H9 (cell line): ENCODE measurements at regions not wholly inside any gene's neighbourhood (a gene's known extent, or its start where the extent isn't known, plus 50 kb on each side); places are given as distances from the start of the nearest gene placed in this dataset.

ENCODE experiments used
- DNase-seq: peaks from one replicate; pipeline ENCODE4 v3.0.0-alpha.2; 2017
- H2AFZ ChIP-seq: one replicate; pipeline ENCODE4 v1.6.1; 2013; ENCODE audit warnings: mild to moderate bottlenecking, low read length, control low read depth, moderate library complexity
- H2AK5ac ChIP-seq: 2 replicates; pipeline ENCODE4 v1.6.1; 2013; ENCODE audit warnings: low read length, control low read depth, mixed read lengths; ENCODE audit not compliant: insufficient read length
- H2BK120ac ChIP-seq: one replicate; pipeline ENCODE4 v1.6.1; 2013; ENCODE audit warnings: low read depth, mild to moderate bottlenecking, low read length, control low read depth, inconsistent platforms; ENCODE audit not compliant: poor library complexity, severe bottlenecking
- H2BK12ac ChIP-seq: 2 replicates; pipeline ENCODE4 v1.6.1; 2013; ENCODE audit warnings: low read length, control low read depth, mixed read lengths, low read depth; ENCODE audit not compliant: insufficient read length
- H2BK15ac ChIP-seq: 2 replicates; pipeline ENCODE4 v1.6.1; 2013; ENCODE audit warnings: low read depth, low read length, control low read depth
- H2BK20ac ChIP-seq: one replicate; pipeline ENCODE4 v1.6.1; 2013; ENCODE audit warnings: low read depth, mild to moderate bottlenecking, low read length, control low read depth, inconsistent platforms; ENCODE audit not compliant: poor library complexity, severe bottlenecking
- H2BK5ac ChIP-seq: 2 replicates; pipeline ENCODE4 v1.6.1; 2013; ENCODE audit warnings: low read length, control low read depth, mixed read lengths; ENCODE audit not compliant: insufficient read length
- H3K14ac ChIP-seq: 2 replicates; pipeline ENCODE4 v1.6.1; 2013; ENCODE audit warnings: low read length, control low read depth; ENCODE audit not compliant: insufficient read depth
- H3K18ac ChIP-seq: 2 replicates; pipeline ENCODE4 v1.6.1; 2013; ENCODE audit warnings: low read depth, mild to moderate bottlenecking, mixed read lengths, low read length, control low read depth; ENCODE audit not compliant: insufficient read length
- H3K23ac ChIP-seq: 2 replicates; pipeline ENCODE4 v1.6.1; 2013; ENCODE audit warnings: low read length, control low read depth, mixed read lengths, low read depth; ENCODE audit not compliant: insufficient read length
- H3K23me2 ChIP-seq: 2 replicates; pipeline ENCODE4 v1.6.1; 2013; ENCODE audit warnings: low read depth, mild to moderate bottlenecking, mixed read lengths, low read length, control low read depth; ENCODE audit not compliant: insufficient read length, poor library complexity, severe bottlenecking
- H3K27ac ChIP-seq: 2 replicates; pipeline ENCODE4 v1.5.1; 2013; ENCODE audit warnings: low read length, control low read depth, mixed read lengths, low read depth; ENCODE audit not compliant: insufficient read length
- H3K27me3 ChIP-seq: 2 replicates; pipeline ENCODE4 v1.6.1; 2013; ENCODE audit warnings: low read length, control low read depth, inconsistent platforms; ENCODE audit not compliant: insufficient read depth
- H3K4ac ChIP-seq: 2 replicates; pipeline ENCODE4 v1.6.1; 2013; ENCODE audit warnings: low read depth, mild to moderate bottlenecking, control low read depth, inconsistent platforms, low read length, moderate library complexity
- H3K4me1 ChIP-seq: 2 replicates; pipeline ENCODE4 v1.6.1; 2013; ENCODE audit warnings: low read length, control low read depth, inconsistent platforms; ENCODE audit not compliant: insufficient read depth
- H3K4me2 ChIP-seq: 2 replicates; pipeline ENCODE4 v1.6.1; 2013; ENCODE audit warnings: low read length, control low read depth, mixed read lengths; ENCODE audit not compliant: insufficient read length, insufficient read depth
- H3K56ac ChIP-seq: 2 replicates; pipeline ENCODE4 v1.6.1; 2013; ENCODE audit warnings: low read depth, mild to moderate bottlenecking, mixed read lengths, low read length, control low read depth; ENCODE audit not compliant: insufficient read length
- H3K79me1 ChIP-seq: 2 replicates; pipeline ENCODE4 v1.6.1; 2013; ENCODE audit warnings: low read depth, mild to moderate bottlenecking, moderate library complexity, low read length, control low read depth, inconsistent platforms; ENCODE audit not compliant: insufficient read depth, poor library complexity, severe bottlenecking
- H3K79me2 ChIP-seq: 2 replicates; pipeline ENCODE4 v1.6.1; 2013; ENCODE audit warnings: low read length, control low read depth, inconsistent platforms; ENCODE audit not compliant: insufficient read depth
- H3K9ac ChIP-seq: 2 replicates; pipeline ENCODE4 v1.6.1; 2013; ENCODE audit warnings: low read length, control low read depth, mixed read lengths; ENCODE audit not compliant: insufficient read length; ENCODE audit errors: extremely low read depth
- H3K9me3 ChIP-seq: one replicate; pipeline ENCODE4 v1.6.1; 2013; ENCODE audit warnings: low read depth, low read length, inconsistent platforms; ENCODE audit not compliant: control insufficient read depth
- H3T11ph ChIP-seq: one replicate; pipeline ENCODE4 v1.6.1; 2013; ENCODE audit warnings: mild to moderate bottlenecking, low read length, control low read depth, inconsistent platforms
- H4K20me1 ChIP-seq: one replicate; pipeline ENCODE4 v1.6.1; 2013; ENCODE audit not compliant: control insufficient read depth, insufficient read length, insufficient read depth
- H4K5ac ChIP-seq: 2 replicates; pipeline ENCODE4 v1.6.1; 2013; ENCODE audit warnings: low read depth, mild to moderate bottlenecking, mixed read lengths, low read length, control low read depth; ENCODE audit not compliant: insufficient read length
- H4K8ac ChIP-seq: replicated peaks from 2 replicates; pipeline ENCODE4 v1.6.1; 2013; ENCODE audit warnings: low read length, control low read depth, mixed read lengths, low read depth; ENCODE audit not compliant: insufficient read length
- H4K91ac ChIP-seq: 2 replicates; pipeline ENCODE4 v1.6.1; 2013; ENCODE audit warnings: low read depth, mild to moderate bottlenecking, moderate library complexity, mixed read lengths, low read length, control low read depth; ENCODE audit not compliant: insufficient read length
- H3K27ac Mint-ChIP-seq, 3 experiments: 2 replicates in 2 of 3; 3 replicates in 1 of 3; pipeline ENCODE4 v1.8.0; 2020 to 2021; ENCODE audit warnings: mixed read lengths in 3 of 3, mild to moderate bottlenecking in 1 of 3, moderate library complexity in 1 of 3
- H3K27me3 Mint-ChIP-seq: 2 replicates; pipeline ENCODE4 v1.8.0; 2021; ENCODE audit warnings: low read depth, mild to moderate bottlenecking, moderate library complexity, mixed read lengths
- H3K36me3 Mint-ChIP-seq, 3 experiments: 2 replicates in 2 of 3; 3 replicates in 1 of 3; pipeline ENCODE4 v1.8.0; 2020 to 2021; ENCODE audit warnings: low read depth in 3 of 3, mixed read lengths in 3 of 3; ENCODE audit not compliant: insufficient read depth in 1 of 3
- H3K4me1 Mint-ChIP-seq, 2 experiments: 2 replicates each; pipeline ENCODE4 v1.8.0; 2020; ENCODE audit warnings: mixed read lengths in 2 of 2
- H3K4me3 Mint-ChIP-seq, 2 experiments: 2 replicates in 1 of 2; 3 replicates in 1 of 2; pipeline ENCODE4 v1.8.0; 2020 to 2021; ENCODE audit warnings: mild to moderate bottlenecking in 2 of 2, mixed read lengths in 2 of 2, moderate library complexity in 1 of 2
- H3K9me3 Mint-ChIP-seq, 2 experiments: 2 replicates in 1 of 2; 3 replicates in 1 of 2; pipeline ENCODE4 v1.8.0; 2020; ENCODE audit warnings: mild to moderate bottlenecking in 2 of 2, mixed read lengths in 2 of 2, moderate library complexity in 1 of 2
- WGBS: extraction: QIAGEN DNeasy Blood & Tissue Kit; methylation state at CpG from one replicate; pipeline ENCODE4 v1.1.7; 2013; ENCODE audit warnings: missing lambda C conversion rate, low lambda C conversion rate, mixed read lengths; ENCODE audit not compliant: insufficient read length; ENCODE audit errors: extremely low coverage; 5-methylcytosine and 5-hydroxymethylcytosine counted together
- TF ChIP-seq, protein P1 (sequence below): fragments of 200-600 bp; sonication (generic); conservative IDR thresholded peaks from 3 replicates; pipeline ENCODE4 v1.8.0; 2021; ENCODE audit warnings: antibody characterized with exemption, mild to moderate bottlenecking

DNA sequence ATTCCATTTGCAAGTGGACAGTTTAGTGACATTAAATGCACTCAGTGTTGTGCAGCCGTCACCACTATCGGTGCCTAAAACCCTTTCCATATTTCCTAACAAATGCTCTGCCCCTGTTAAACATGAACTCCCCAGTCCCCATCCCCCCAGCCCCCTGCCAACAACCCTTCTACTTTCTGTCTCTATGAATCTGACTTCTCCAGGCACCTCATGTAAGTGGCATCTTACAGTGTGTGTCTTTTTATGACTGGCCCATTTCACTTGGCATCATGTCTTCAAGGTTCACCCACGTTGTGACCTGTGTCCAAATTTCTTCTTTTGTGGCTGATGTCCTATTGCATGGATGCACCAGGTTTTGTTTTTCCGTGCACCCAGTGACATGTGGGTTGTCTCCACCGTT is 140.9 kb upstream of the GPC1 start:
- Histone ChIP-seq H3K18ac (no peak overlapping the region), H4K20me1 (no peaks in the 10 kb centered on the region), H2BK120ac (no peak overlapping the region), H3K79me2 (no peaks in the 10 kb centered on the region), H2BK12ac (no peak overlapping the region), H3K4me2 (no peak overlapping the region), H3K9me3 (no peaks in the 10 kb centered on the region), H2BK15ac (no peak overlapping the region), H2BK20ac (no peak overlapping the region), H3K79me1 (no peaks in the 10 kb centered on the region), H3K14ac (no peak overlapping the region), H3K56ac (no peak overlapping the region), H2BK5ac (no peak overlapping the region), H4K8ac (no peak overlapping the region), H3K27me3 (no peaks in the 10 kb centered on the region), H3K23ac (no peak overlapping the region), H3K4me1 (no peaks in the 10 kb centered on the region; the same call in 1 of the 2 replicates), H3K23me2 (no peaks in the 10 kb centered on the region), H2AK5ac (no peak overlapping the region), H4K5ac (no peak overlapping the region), H3K9ac (no peak overlapping the region), H2AFZ (no peak overlapping the region), H4K91ac (no peak overlapping the region), H3T11ph (no peak overlapping the region), H3K4ac (no peak overlapping the region), H3K27ac (no peak overlapping the region)
- Mint-ChIP-seq H3K27me3 (peaks cover 2% of the 10 kb centered on the region), H3K9me3 (no peaks in the 10 kb centered on the region), H3K4me3 (no peak overlapping the region), H3K36me3 (no peaks in the 10 kb centered on the region; a peak in 1 of 7 replicates), H3K27ac (no peak overlapping the region), H3K4me1 (peaks cover 29 to 50% of the 10 kb centered on the region in 2 experiments)
- DNase-seq, result no peak
- TF ChIP-seq, protein P1, sequence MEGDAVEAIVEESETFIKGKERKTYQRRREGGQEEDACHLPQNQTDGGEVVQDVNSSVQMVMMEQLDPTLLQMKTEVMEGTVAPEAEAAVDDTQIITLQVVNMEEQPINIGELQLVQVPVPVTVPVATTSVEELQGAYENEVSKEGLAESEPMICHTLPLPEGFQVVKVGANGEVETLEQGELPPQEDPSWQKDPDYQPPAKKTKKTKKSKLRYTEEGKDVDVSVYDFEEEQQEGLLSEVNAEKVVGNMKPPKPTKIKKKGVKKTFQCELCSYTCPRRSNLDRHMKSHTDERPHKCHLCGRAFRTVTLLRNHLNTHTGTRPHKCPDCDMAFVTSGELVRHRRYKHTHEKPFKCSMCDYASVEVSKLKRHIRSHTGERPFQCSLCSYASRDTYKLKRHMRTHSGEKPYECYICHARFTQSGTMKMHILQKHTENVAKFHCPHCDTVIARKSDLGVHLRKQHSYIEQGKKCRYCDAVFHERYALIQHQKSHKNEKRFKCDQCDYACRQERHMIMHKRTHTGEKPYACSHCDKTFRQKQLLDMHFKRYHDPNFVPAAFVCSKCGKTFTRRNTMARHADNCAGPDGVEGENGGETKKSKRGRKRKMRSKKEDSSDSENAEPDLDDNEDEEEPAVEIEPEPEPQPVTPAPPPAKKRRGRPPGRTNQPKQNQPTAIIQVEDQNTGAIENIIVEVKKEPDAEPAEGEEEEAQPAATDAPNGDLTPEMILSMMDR, result no peak
- WGBS, result no CpG with 5 or more reads among the region's 5 CpGs
